Breast epithelium (tissue), 4 donors: ENCODE measurements at regions not wholly inside any gene's neighbourhood (a gene's known extent, or its start where the extent isn't known, plus 50 kb on each side); places are given as distances from the start of the nearest gene placed in this dataset.

Source experiments
- DNase-seq, 2 donors: peaks; one replicate each; pipeline ENCODE4 v3.0.0-alpha.2; 2019; ENCODE audit warnings: low spot score in 2 of 2
- H3K27ac ChIP-seq, 2 donors: fragments of 200-600 bp; sonication (generic) in 1 of 2; one replicate each; pipeline ENCODE4 v1.5.1; 2016 to 2019; ENCODE audit warnings: mild to moderate bottlenecking in 1 of 2
- H3K27me3 ChIP-seq, 2 donors: fragments of 200-600 bp; sonication (generic) in 1 of 2; one replicate each; pipeline versions ENCODE4 v1.5.1 to v1.6.0; 2017 to 2019; ENCODE audit warnings: control low read depth in 1 of 2, mild to moderate bottlenecking in 1 of 2
- H3K36me3 ChIP-seq: fragments of 200-600 bp; one replicate; pipeline ENCODE4 v1.5.1; 2019
- H3K4me1 ChIP-seq, 2 donors: fragments of 200-600 bp; sonication (generic); one replicate each; pipeline ENCODE4 v1.5.1; 2016 to 2019; ENCODE audit warnings: control low read depth in 1 of 2
- H3K4me3 ChIP-seq, 3 donors: fragments of 200-600 bp; sonication (generic); 1 replicate in 2 of 3; 2 replicates in 1 of 3; pipeline ENCODE4 v1.5.1; 2016 to 2019; ENCODE audit warnings: mild to moderate bottlenecking in 3 of 3, moderate library complexity in 2 of 3
- H3K9me3 ChIP-seq, 2 donors: fragments of 200-600 bp; sonication (generic) in 1 of 2; one replicate each; pipeline ENCODE4 v1.5.1; 2016 to 2019; ENCODE audit warnings: control low read depth in 1 of 2
- CTCF ChIP-seq, 3 donors: fragments of 450-650 bp; IDR thresholded peaks; one replicate each; pipeline ENCODE4 v1.5.1; 2016 to 2017; ENCODE audit warnings: antibody characterized with exemption in 3 of 3, mild to moderate bottlenecking in 3 of 3, moderate library complexity in 3 of 3
- POLR2A ChIP-seq: fragments of 450-650 bp; IDR thresholded peaks from one replicate; pipeline ENCODE4 v1.6.1; 2016; ENCODE audit warnings: antibody characterized with exemption, mild to moderate bottlenecking, moderate library complexity
- POLR2AphosphoS5 ChIP-seq, 3 donors: sonication (generic); formaldehyde crosslinking; IDR thresholded peaks; one replicate each; pipeline ENCODE4 v1.6.1; 2017; ENCODE audit warnings: antibody characterized with exemption in 3 of 3
- intact Hi-C: fragments of 100-400 bp; cut with DNase I; formaldehyde crosslinking; loops from one replicate; pipeline ENCODE4 v1.15.1; 2023; ENCODE audit warnings: low total_unique reads

- Histone ChIP-seq H3K27ac (no peak overlapping the region), H3K4me1 (no peaks in the 10 kb centered on the region), H3K36me3 (no peaks in the 10 kb centered on the region), H3K9me3 (no peaks in the 10 kb centered on the region), H3K4me3 (no peak overlapping the region), H3K27me3 (no peaks in the 10 kb centered on the region)
- intact Hi-C loops: no loop called here
- no peak for DNase-seq
- no peak for TF ChIP-seq POLR2A
- TF ChIP-seq POLR2AphosphoS5 (IDR thresholded peaks at IDR 0.05): no peak
- TF ChIP-seq CTCF (IDR thresholded peaks at IDR 0.05): no peak
Observed at GRCh38 chr17:12357600-12357999, 308.1 kb upstream of the MYOCD start.

- Histone ChIP-seq H3K9me3 (no peaks in the 10 kb centered on the region), H3K4me1 (no peaks in the 10 kb centered on the region), H3K4me3 (no peak overlapping the region), H3K27me3 (no peaks in the 10 kb centered on the region), H3K27ac (no peak overlapping the region), H3K36me3 (no peaks in the 10 kb centered on the region)
- TF ChIP-seq CTCF (IDR thresholded peaks at IDR 0.05): no peak
- no peak for TF ChIP-seq POLR2AphosphoS5 (IDR thresholded peaks at IDR 0.05)
- TF ChIP-seq POLR2A: no peak
- DNase-seq: no peak
- intact Hi-C loops: no loop called here
Observed at GRCh38 chr17:12358477-12358876, 307.2 kb upstream of the MYOCD start.

GRCh38 chr17:12362853-12363455, 302.7 kb upstream of the MYOCD start:
- no peak for DNase-seq
- Histone ChIP-seq H3K27me3 (no peaks in the 10 kb centered on the region), H3K9me3 (no peaks in the 10 kb centered on the region), H3K4me3 (no peak overlapping the region), H3K27ac (no peak overlapping the region), H3K4me1 (no peaks in the 10 kb centered on the region), H3K36me3 (no peaks in the 10 kb centered on the region)
- intact Hi-C loops: no loop called here
- TF ChIP-seq POLR2AphosphoS5 (IDR thresholded peaks at IDR 0.05) (no peak), CTCF (IDR thresholded peaks at IDR 0.05) (no peak), POLR2A (no peak)

GRCh38 chr17:12365805-12366204, 299.9 kb upstream of the MYOCD start:
- intact Hi-C loops: no loop called here
- TF ChIP-seq CTCF (IDR thresholded peaks at IDR 0.05) (no peak), POLR2A (no peak), POLR2AphosphoS5 (IDR thresholded peaks at IDR 0.05) (no peak)

GRCh38 chr17:12369065-12369464, 296.6 kb upstream of the MYOCD start:
- TF ChIP-seq POLR2A (no peak), CTCF (IDR thresholded peaks at IDR 0.05) (no peak), POLR2AphosphoS5 (IDR thresholded peaks at IDR 0.05) (no peak)
- Histone ChIP-seq H3K27ac (no peak overlapping the region), H3K36me3 (no peaks in the 10 kb centered on the region), H3K27me3 (no peaks in the 10 kb centered on the region), H3K4me1 (no peaks in the 10 kb centered on the region), H3K9me3 (peaks cover 6 to 12% of the 10 kb centered on the region in 2 donors), H3K4me3 (no peak overlapping the region)
- intact Hi-C loops: no loop called here
- DNase-seq: no peak

More at GRCh38 chr17:12365805-12366204, 299.9 kb upstream of the MYOCD start:
- no peak overlapping the region for H3K27ac ChIP-seq
- no peaks in the 10 kb centered on the region for H3K4me1 ChIP-seq
- no peaks in the 10 kb centered on the region for H3K27me3 ChIP-seq
- H3K4me3 ChIP-seq: no peak overlapping the region
- no peak for DNase-seq
- no peaks in the 10 kb centered on the region for H3K9me3 ChIP-seq
- no peaks in the 10 kb centered on the region for H3K36me3 ChIP-seq
